GM19240 (cell line): ENCODE measurements at regions not wholly inside any gene's neighbourhood (a gene's known extent, or its start where the extent isn't known, plus 50 kb on each side); places are given as distances from the start of the nearest gene placed in this dataset.
"Not testable (repeated sequence)": the region's sequence is repeated elsewhere in the genome, so short reads cannot be mapped to it uniquely, and the experiment has no call there.

Source experiments
- DNase-seq: peaks from one replicate; pipeline ENCODE4 v3.0.0; 2011; ENCODE audit warnings: low spot score; ENCODE audit not compliant: insufficient read length

DNA sequence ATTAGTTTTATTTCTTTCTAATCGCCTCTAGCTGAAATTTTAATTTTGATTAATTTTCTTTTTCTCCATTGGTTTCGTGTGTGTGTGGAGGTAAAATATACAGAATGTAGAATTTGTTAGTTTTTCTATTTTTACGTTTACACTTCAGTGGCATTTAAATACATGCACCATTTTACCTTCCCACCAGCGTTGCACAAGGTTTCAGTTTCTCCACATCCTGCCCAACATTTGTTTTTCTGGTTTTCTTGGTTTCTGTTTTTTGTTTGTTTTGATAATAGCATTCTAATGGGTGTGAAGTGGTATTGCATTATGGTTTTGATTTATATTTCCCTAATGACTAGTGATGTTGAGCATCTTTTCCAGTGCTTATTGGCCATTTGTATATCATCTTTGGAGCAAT, 871.4 kb upstream of the DEFB115 start:
- not testable (repeated sequence) for DNase-seq

DNA sequence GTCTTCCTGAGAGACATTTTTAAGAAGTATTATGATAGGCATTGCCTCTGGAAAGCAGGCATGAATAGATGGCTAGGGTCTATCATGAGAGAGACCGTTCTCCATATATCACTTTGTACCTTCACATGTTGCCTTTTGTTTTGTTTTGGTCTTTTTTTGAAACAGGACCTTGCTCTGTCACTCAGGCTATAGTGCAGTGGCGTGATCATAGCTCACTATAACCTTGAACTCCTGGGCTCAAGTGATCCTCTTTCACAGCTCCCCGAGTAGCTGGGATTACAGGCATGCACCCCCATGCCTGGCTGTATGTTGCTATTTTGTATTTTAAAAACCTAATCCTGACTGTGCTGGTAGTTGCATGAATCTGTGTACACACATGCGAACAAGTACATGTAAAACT, 869.6 kb upstream of the DEFB115 start:
- not testable (repeated sequence) for DNase-seq

DNA sequence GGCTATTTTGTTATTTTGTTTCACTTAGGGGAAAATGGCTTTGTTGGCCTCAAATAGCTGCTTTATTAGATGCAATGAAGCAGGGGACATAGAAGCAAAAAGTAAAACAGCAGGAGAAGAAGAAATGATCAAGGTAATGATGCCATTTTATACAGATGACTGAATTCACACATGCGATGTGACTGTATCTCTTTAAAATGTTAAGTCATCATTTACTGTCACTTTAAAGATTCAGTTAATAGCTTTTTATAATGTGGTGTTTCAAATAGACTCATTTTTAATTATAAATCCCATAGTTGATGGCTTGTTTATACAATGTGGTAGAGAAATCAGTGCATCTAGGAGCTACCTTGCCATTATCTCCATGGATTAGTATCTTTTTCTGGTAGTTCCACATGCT, 863.9 kb upstream of the DEFB115 start:
- not testable (repeated sequence) for DNase-seq

DNA sequence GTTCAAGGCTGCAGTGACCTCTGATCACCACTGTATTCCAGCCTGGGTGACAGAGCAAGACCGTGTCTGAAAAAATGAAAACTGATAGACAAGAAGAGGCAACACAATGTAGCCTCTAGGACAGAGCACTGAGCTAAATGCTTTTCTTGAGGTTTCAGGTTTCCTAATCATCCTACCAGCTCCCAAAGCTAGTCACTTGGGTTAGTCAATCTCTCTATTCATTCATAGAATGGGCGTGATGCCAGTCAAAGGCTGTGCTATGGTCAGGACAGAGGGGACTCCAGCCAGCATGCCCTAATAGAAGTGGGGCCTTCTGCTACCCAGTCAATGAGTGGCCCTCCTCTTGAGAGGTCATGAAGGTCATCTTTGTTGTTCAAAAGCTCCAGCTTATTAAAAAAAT, 860.4 kb upstream of the DEFB115 start:
- DNase-seq = not testable (repeated sequence)

DNA sequence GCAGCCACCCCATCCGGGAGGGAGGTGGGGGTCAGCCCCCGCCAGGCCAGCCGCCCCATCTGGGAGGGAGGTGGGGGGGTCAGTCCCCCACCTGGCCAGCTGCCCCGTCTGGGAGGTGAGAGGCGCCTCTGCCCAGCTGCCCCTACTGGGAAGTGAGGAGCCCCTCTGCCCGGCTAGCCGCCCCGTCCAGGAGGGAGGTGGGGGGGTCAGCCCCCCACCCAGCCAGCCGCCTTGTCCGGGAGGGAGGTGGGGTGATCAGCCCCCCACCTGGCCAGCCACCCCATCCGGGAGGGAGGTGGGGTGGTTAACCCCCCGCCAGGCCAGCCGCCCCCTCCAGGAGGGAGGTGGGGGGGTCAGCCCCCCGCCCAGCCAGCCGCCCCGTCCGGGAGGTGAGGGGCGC, 852.4 kb upstream of the DEFB115 start:
- not testable (repeated sequence) for DNase-seq

DNA sequence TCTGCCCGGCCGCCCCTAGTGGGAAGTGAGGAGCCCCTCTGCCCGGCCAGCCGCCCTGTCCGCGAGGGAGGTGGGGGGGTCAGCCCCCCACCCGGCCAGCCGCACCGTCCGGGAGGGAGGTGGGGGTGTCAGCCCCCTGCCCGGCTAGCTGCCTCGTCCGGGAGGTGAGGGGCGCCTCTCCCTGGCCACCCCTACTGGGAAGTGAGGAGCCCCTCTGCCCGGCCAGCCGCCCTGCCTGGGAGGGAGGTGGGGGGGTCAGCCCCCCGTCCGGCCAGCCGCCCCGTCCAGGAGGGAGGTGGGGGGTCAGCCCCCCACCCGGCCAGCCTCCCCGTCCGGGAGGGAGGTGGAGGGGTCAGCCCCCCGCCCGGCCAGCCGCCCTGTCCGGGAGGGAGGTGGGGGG, 851.9 kb upstream of the DEFB115 start:
- DNase-seq = not testable (repeated sequence)

DNA sequence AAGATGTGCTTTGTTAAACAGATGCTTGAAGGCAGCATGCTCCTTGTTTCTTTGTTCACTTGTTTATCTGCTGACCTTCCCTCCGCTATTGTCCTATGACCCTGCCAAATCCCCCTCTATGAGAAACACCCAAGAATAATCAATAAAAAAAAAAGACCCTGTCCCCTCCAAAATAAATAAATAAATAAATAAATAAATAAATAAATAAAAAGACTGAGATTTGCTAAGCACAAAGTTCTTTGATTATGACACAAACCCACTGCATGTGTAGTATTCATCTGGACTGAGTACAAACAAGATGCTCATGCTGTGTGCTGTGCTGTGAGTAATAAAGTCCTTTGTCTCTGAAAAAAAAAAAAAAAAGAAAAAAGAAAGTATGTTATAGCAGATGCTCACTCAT, 851.1 kb upstream of the DEFB115 start:
- DNase-seq = not testable (repeated sequence)

DNA sequence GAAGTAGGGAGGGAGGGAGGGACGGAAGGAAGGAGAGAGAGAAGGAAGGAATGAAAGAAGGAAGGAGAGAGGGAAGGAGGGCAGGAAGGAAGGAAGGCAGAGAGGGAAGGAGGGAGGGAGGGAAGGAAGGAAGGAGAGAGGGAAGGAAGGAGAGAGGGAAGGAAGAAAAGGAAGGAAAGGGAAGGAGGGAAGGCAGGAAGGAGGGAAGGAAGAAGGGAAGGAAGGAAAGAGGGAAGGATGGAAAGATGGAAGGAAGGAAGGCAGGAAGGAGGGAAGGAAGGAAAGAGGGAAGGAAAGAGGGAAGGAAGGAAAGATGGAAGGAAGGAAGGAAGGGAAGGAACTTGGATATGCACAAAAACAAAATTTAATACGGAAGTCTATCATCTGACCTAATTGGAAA, 844.5 kb upstream of the DEFB115 start:
- DNase-seq = no peak

DNA sequence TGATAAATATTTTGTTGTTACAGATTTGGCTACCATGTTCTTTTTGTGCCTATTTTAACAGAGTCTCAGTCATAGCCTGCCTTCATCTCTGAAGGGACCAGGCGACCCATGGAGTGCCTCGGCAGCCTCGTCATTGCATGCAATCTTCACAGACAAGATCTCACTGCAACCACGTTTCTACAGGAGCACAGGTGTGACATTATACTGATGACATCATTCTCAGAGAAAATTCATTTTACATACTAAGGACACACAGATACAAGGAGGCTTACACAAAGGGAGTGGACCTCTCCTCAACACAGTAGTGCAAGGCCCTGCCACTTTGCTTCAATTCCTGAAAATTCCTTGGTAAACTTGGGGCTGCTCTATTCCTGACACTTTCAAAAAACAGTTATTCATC, 840.1 kb upstream of the DEFB115 start:
- DNase-seq = not testable (repeated sequence)

DNA sequence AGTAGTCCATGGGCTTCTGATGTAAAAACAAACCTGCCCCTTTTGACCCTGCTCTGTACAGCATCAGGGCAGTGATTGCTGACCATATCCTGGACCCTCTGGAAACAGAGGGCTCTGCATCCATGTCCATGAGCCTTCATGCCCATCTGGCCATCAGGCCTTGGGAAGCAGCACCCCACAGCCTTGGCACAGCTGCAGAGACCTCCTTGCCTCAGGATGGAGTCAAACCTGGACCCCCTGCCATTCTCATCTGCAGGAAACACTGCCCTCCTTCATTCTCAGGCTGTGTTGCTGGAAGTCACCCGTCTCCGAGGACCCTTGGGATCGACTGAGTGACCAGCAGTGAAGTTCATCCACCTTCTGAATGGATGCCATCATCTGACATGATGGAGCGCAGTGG, 839.1 kb upstream of the DEFB115 start:
- not testable (repeated sequence) for DNase-seq

DNA sequence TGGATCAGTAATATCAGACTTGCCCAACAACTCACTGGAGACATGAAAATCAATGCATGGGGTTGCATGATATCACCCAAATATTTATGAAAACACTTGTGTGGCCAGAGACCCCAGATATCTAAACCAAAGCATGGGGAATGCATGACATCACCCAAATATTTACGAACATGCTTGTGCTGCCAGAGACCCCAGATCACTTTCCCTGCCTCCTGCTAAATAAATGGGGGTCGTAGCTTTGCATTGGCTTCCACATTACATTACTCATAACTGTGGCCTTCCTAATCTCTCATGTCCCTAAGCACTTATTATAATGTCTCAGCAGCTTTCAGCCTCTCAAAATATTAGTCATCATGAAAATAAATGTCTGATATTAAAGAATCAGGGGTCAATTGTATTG, 838.0 kb upstream of the DEFB115 start:
- DNase-seq = no peak

DNA sequence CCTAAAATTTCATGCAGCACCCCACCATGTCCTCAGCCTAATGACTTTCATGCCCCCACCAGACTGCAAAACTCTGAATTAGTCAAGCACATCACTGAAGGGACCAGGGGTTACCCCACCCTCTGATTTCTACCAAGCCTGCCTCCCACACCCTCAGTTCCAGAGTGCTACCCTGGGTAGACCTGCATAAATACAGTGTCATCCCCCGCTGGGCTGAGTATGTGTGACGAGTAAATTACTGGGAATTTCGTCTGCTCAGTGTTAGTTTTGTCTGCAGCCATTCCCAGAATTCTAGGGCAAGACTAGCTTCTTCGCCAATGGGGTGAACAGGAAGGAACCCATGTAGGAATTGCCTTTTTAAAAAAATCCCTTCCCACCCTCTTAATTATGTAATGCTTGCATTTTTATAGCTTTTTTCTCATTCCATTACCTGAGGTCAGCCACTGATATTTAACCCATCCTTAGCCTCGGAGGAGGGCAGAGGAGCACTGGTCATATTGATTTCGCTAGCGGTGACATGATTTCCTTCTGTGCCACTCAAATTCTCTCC, 837.5 kb upstream of the DEFB115 start:
- DNase-seq = not testable (repeated sequence)
